AG04449 (cell line): ENCODE measurements at regions not wholly inside any gene's neighbourhood (a gene's known extent, or its start where the extent isn't known, plus 50 kb on each side); places are given as distances from the start of the nearest gene placed in this dataset.

Source experiments
- CTCF ChIA-PET: fragments of 350-600 bp; formaldehyde crosslinking; extraction: SDS; loops from one replicate; lab custom pipeline; 2021; ENCODE audit warnings: antibody characterized with exemption; lab: Yijun Ruan, JAX
- POLR2A ChIA-PET: fragments of 400-600, 350-600 bp; formaldehyde crosslinking; extraction: SDS; loops from one replicate; lab custom pipeline; 2020; ENCODE audit warnings: antibody characterized with exemption, inconsistent platforms; lab: Yijun Ruan, JAX
- DNase-seq: peaks from one replicate; pipeline ENCODE4 v3.0.0-alpha.2; 2010; ENCODE audit warnings: low read depth, low spot score
- H3K4me3 ChIP-seq: 2 replicates; pipeline ENCODE4 v1.5.1; 2011; ENCODE audit warnings: low read depth, mild to moderate bottlenecking, control low read depth, low read length
- CTCF ChIP-seq: IDR thresholded peaks from one replicate; pipeline ENCODE4 v1.5.1; 2011; ENCODE audit warnings: mild to moderate bottlenecking, moderate library complexity, low read length, control low read depth, inconsistent platforms; ENCODE audit not compliant: insufficient read depth; ENCODE audit errors: missing control alignments

- TF ChIP-seq CTCF = no peak
- no peak overlapping the region for H3K4me3 ChIP-seq
- ChIA-PET CTCF (interaction anchor here (0.9 kb wide), 1 partner anchor 12 kb away, joined by 4 read pairs; no protein-coding TSS in a partner anchor), POLR2A (no interaction called here)
- no peak for DNase-seq
Observed at GRCh38 chr4:24116107-24116506, 226.3 kb upstream of the PPARGC1A start.

DNA sequence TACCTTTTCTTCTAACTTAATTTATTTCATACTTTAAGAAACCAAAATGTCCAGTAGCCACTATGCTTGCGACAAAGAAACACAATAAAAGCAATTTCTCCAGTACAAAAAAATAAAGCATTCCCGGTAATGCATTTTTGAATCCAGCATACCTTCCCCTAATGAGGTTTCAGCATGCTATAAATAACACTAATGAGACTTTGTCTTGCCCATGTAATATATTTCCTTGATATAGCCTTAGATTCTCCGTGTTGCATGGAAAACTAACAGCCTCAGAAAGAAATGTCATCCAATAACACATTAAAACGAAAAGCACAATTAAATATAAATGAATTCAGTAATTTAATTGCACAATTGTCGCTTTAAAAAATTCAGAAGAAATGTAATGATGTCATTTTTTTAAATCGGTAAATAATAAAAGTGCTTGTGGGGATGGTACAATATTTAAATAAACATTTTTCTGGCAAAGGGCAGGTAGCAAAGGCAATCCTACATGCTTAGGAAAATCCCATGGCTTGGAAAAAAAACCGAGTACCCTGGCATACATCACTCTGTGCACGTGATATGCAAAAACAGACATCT, 225.2 kb upstream of the PPARGC1A start:
- no peak for DNase-seq
- ChIA-PET CTCF (no interaction called here), POLR2A (no interaction called here)
- TF ChIP-seq CTCF = no peak
- H3K4me3 ChIP-seq = no peak overlapping the region

- no peak for TF ChIP-seq CTCF
- ChIA-PET POLR2A (no interaction called here), CTCF (no interaction called here)
- no peak overlapping the region for H3K4me3 ChIP-seq
- DNase-seq = no peak
Observed at GRCh38 chr4:24114444-24114843, 224.6 kb upstream of the PPARGC1A start.

DNA sequence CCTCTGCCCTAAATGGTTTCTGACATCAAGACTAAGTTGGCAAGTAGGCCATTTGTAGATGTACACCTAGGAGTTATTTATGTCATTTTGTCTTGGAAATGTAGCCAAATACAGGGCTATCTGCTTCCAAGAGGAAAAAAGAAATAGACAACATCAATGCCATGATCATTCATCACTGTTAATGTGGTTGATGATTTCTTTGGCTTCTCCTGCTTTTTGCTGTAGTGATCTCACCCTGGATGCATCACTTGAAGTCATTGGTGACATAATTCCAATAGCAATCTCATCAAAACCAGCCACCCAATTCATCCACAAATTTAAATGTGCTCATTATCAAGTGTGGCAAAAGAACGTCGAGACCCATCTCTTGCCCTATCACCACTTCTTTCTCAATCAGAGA, 222.6 kb upstream of the PPARGC1A start:
- ChIA-PET POLR2A (no interaction called here), CTCF (no interaction called here)
- no peak for TF ChIP-seq CTCF
- H3K4me3 ChIP-seq = no peak overlapping the region
- no peak for DNase-seq

DNA sequence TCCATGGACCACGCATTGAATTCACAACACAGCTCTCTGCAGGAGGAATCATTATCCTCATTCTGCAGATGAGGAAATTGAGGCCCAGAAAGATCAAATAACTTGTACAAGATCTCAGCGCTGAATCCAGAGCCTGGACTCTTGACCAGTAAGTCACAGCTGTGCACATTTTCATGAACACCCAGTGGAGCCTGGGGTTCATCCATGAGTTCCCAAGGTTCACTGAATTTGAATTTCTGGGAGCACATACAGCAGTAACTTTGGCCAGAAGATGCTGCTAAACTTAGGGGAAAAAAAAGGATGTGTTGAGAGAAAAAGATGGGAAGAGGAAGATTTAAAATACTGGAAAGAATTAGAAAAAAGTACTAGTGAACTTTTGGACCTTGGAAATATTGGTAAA, 218.7 kb upstream of the PPARGC1A start:
- ChIA-PET POLR2A (no interaction called here), CTCF (no interaction called here)
- DNase-seq = no peak
- H3K4me3 ChIP-seq = no peak overlapping the region
- no peak for TF ChIP-seq CTCF

DNA sequence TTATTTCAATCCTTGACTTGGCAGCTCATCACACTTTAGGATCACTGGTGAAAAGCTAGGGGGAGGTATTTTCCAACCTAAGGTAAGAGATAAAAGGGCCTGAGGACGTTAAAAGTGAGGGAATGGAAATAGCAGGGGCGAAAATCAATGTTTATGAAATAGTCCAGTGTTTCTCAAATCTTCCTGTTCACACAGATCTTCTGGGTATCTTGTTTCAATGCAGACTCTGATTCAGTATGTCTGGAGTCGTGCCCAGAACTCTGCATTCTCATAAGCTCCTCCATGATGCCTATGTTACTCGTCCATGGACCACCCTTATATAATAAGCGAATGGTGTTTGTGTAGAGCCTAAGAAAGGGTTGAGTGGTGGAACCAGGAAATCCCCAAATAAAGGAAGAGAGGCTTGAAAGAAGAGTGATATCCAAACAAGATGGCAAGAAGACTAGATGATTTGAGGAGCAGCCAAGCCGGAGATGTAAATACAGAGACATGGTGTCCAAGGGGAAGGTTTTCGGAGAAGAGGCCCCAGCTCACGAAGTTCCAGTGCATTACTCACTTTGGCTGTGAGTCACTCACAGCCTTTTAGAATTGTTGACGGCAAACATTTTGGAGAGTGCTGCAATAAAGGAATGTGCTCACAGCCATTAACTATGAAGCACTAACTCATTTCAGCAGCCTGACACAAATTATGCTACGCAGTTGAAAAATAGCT, 215.6 kb upstream of the PPARGC1A start:
- H3K4me3 ChIP-seq = no peak overlapping the region; the same call in 1 of the 2 replicates
- CTCF ChIA-PET = no interaction called here
- peak; percentile 78 for DNase-seq
- TF ChIP-seq CTCF = no peak
- POLR2A ChIA-PET = interaction anchor here (0.6 kb wide), 1 partner anchor 32 kb away, joined by 4 read pairs; no protein-coding TSS in a partner anchor
